ENCODE measurements at regions not wholly inside any gene's neighbourhood (a gene's known extent, or its start where the extent isn't known, plus 50 kb on each side); places are given as distances from the start of the nearest gene placed in this dataset.

GRCh38 chr10:4501306-4501705 lies 324.7 kb upstream of the AKR1E2 start:
- no peak for TF ChIP-seq CTCF (IDR thresholded peaks at IDR 0.05; ENCODE audit: low read depth, low read length, poor library complexity, severe bottlenecking)
- TF ChIP-seq EZH2phosphoT487 (IDR thresholded peaks at IDR 0.05; ENCODE audit: borderline replicate concordance, low read length): no peak
